GM20000 (cell line): ENCODE measurements at regions not wholly inside any gene's neighbourhood (a gene's known extent, or its start where the extent isn't known, plus 50 kb on each side); places are given as distances from the start of the nearest gene placed in this dataset.

Experiments
- DNase-seq: peaks from one replicate; pipeline ENCODE4 v3.0.0; 2012; ENCODE audit warnings: low spot score
- TF ChIP-seq, protein P1 (sequence below): IDR thresholded peaks from 2 replicates; pipeline ENCODE4 v1.5.1; 2012; ENCODE audit warnings: mild to moderate bottlenecking, control low read depth; ENCODE audit errors: extremely low read depth, missing control alignments

- TF ChIP-seq, protein P1, sequence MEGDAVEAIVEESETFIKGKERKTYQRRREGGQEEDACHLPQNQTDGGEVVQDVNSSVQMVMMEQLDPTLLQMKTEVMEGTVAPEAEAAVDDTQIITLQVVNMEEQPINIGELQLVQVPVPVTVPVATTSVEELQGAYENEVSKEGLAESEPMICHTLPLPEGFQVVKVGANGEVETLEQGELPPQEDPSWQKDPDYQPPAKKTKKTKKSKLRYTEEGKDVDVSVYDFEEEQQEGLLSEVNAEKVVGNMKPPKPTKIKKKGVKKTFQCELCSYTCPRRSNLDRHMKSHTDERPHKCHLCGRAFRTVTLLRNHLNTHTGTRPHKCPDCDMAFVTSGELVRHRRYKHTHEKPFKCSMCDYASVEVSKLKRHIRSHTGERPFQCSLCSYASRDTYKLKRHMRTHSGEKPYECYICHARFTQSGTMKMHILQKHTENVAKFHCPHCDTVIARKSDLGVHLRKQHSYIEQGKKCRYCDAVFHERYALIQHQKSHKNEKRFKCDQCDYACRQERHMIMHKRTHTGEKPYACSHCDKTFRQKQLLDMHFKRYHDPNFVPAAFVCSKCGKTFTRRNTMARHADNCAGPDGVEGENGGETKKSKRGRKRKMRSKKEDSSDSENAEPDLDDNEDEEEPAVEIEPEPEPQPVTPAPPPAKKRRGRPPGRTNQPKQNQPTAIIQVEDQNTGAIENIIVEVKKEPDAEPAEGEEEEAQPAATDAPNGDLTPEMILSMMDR = no peak
- no peak for DNase-seq
These were observed 80.9 kb upstream of the CDK6 start for GRCh38 chr7:92917230-92917629.

GRCh38 chr7:92916770-92917224, 80.4 kb upstream of the CDK6 start:
- no peak for DNase-seq
- TF ChIP-seq, protein P1 = no peak

GRCh38 chr7:92915348-92915747, 79.0 kb upstream of the CDK6 start:
- TF ChIP-seq, protein P1 = no peak
- DNase-seq = no peak

GRCh38 chr7:92914645-92915044, 78.3 kb upstream of the CDK6 start:
- TF ChIP-seq, protein P1 = no peak
- DNase-seq = no peak

- no peak for DNase-seq
- TF ChIP-seq, protein P1 = no peak
These were observed 77.5 kb upstream of the CDK6 start for GRCh38 chr7:92913849-92914248.

DNA sequence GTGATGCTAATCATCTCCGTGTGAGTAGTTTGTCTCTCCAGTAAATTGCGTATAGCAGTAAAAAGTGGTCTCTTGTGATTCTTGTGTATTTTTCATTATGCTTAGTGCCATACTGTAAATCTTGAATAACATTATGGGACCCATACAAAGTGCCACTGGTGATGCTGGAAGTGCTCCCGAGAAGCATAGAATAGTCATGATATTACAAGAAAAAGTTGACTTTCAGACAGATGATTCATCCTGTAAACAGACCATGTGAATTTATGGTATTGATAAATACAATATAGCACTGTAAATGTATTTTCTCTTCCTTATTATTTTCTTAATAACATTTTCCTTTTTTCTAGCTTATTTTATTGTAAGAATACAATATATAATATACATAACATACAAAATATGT, 74.6 kb upstream of the CDK6 start:
- DNase-seq = no peak
- TF ChIP-seq, protein P1 = no peak

DNA sequence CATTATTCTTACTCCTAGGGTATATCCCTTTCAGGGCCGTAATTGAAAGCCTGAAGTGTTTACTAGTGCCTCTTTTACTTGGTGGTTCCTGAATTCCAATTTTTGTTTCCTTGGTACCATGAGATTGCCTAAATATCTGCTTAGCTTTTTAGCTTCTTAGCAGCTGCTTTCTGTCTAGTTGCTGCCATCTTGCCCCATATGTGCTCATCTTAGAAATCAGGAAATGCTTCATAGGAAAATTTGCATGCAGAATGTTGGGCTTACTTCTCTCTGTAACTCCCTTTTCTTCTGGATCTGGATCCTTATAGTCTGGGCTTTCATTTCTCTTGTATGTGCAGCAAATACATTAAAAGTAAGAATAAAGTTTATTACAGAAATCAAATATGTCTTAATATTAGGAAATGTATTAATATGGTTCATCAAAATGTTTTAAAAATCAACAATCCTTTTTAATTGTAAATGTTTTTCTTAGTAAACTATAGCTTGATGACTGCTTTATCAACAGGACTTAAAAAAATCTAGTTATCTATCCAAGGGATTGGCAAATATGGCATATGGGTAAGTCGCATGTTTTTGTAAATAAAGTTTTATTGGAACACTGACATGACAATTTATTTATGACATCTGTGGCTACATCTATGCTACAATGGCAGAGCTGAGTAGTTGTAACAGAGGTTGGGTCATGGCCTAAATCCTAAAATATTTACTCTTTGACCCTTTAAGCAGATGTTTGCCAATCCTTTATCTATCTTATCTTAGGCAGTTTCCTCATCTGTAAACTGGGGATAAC, 73.5 kb upstream of the CDK6 start:
- TF ChIP-seq, protein P1 = no peak
- DNase-seq = no peak
